Psoas muscle (tissue), 7 donors: ENCODE measurements at regions not wholly inside any gene's neighbourhood (a gene's known extent, or its start where the extent isn't known, plus 50 kb on each side); places are given as distances from the start of the nearest gene placed in this dataset.

Source experiments
- ATAC-seq, 4 donors: fragments of 200-7000 bp; cut with Tn5 transposase; one replicate each; pipeline ENCODE4 v1.9.1; 2020; ENCODE audit warnings: moderate library complexity in 3 of 4, mild to moderate bottlenecking in 2 of 4
- DNase-seq, 2 donors: peaks; one replicate each; pipeline ENCODE4 v3.0.0-alpha.2; 2020
- H3K27ac ChIP-seq: fragments of 200-600 bp; one replicate; pipeline ENCODE4 v1.8.0; 2022
- H3K27me3 ChIP-seq, 3 donors: fragments of 200-600 bp in 1 of 3; one replicate each; pipeline versions ENCODE4 v1.6.1 to v1.8.0; 2013 to 2022; ENCODE audit warnings: low read length in 2 of 3, mild to moderate bottlenecking in 2 of 3, moderate library complexity in 1 of 3; ENCODE audit not compliant: insufficient read depth in 3 of 3
- H3K36me3 ChIP-seq, 2 donors: fragments of 200-600 bp in 1 of 2; one replicate each; pipeline versions ENCODE4 v1.6.1 to v1.8.0; 2013 to 2022; ENCODE audit warnings: low read depth in 1 of 2, mild to moderate bottlenecking in 1 of 2, moderate library complexity in 1 of 2; ENCODE audit not compliant: insufficient read depth in 1 of 2
- H3K4me1 ChIP-seq: fragments of 200-600 bp; one replicate; pipeline ENCODE4 v1.8.0; 2022
- H3K4me3 ChIP-seq: fragments of 200-600 bp; one replicate; pipeline ENCODE4 v1.8.0; 2022; ENCODE audit warnings: mild to moderate bottlenecking
- H3K9me3 ChIP-seq: fragments of 200-600 bp; one replicate; pipeline ENCODE4 v1.8.0; 2022
- whole genome bisulfite sequencing, 3 donors: extraction: QIAGEN DNeasy Blood & Tissue Kit; methylation state at CpG; one replicate each; pipeline versions ENCODE4 v1.1.6 to v1.1.7; 2013; 5-methylcytosine and 5-hydroxymethylcytosine counted together
- intact Hi-C, 2 donors: fragments of 100-400 bp; cut with DNase I; formaldehyde crosslinking; loops; one replicate each; pipeline versions ENCODE4 v1.11.0 to v1.14.2; 2022
- TF ChIP-seq, protein P1 (sequence below): fragments of 200-600 bp; IDR thresholded peaks from one replicate; pipeline ENCODE4 v1.8.0; 2022; ENCODE audit warnings: antibody characterized with exemption
- donor health status: healthy with polysubstance abuse.
- donor health status: DM: no; HTN: no; CAD: no; lungs with moderate emphysema.
- donor health status: Bipolar disorder and iron deficiency.
- donor health status: healthy.
- donor health status: DM: yes; HTN: yes; CAD: no.
- donor health status: DM: no; HTN: no; CAD: no.
- donor health status: DM: yes; HTN: yes; CAD: no.

DNA sequence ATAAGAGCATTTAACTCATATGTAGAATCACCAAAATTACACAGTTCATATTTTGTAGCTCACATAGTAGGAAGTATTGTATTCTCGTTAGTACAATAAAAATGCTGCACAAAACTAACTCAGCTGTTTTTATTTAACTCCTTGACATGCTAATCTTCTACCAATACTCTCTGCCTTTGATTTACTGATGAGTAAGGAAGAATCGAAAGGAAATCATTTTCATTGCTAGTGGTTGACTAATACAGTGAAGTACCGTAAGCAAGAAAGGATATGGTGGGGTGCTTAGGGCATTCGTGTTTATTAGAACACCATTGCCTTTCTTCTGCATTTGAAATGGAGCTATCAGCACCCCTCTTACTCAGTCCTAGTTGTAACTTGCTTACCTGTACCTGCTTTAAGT, 1239.1 kb upstream of the TENM3 start:
- TF ChIP-seq, protein P1, sequence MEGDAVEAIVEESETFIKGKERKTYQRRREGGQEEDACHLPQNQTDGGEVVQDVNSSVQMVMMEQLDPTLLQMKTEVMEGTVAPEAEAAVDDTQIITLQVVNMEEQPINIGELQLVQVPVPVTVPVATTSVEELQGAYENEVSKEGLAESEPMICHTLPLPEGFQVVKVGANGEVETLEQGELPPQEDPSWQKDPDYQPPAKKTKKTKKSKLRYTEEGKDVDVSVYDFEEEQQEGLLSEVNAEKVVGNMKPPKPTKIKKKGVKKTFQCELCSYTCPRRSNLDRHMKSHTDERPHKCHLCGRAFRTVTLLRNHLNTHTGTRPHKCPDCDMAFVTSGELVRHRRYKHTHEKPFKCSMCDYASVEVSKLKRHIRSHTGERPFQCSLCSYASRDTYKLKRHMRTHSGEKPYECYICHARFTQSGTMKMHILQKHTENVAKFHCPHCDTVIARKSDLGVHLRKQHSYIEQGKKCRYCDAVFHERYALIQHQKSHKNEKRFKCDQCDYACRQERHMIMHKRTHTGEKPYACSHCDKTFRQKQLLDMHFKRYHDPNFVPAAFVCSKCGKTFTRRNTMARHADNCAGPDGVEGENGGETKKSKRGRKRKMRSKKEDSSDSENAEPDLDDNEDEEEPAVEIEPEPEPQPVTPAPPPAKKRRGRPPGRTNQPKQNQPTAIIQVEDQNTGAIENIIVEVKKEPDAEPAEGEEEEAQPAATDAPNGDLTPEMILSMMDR: no peak
- ATAC-seq (no peak), DNase-seq (no peak)
- WGBS, 3 donors: 74 to 83% (median 79%) methylated on average over 4 of the region's 4 CpGs
- no peak overlapping the region for H3K27ac ChIP-seq
- H3K4me3 ChIP-seq: no peak overlapping the region
- H3K27me3 ChIP-seq: no peaks in the 10 kb centered on the region
- no peaks in the 10 kb centered on the region for H3K36me3 ChIP-seq
- no peaks in the 10 kb centered on the region for H3K4me1 ChIP-seq
- no peaks in the 10 kb centered on the region for H3K9me3 ChIP-seq
- intact Hi-C loops: no loop called here

DNA sequence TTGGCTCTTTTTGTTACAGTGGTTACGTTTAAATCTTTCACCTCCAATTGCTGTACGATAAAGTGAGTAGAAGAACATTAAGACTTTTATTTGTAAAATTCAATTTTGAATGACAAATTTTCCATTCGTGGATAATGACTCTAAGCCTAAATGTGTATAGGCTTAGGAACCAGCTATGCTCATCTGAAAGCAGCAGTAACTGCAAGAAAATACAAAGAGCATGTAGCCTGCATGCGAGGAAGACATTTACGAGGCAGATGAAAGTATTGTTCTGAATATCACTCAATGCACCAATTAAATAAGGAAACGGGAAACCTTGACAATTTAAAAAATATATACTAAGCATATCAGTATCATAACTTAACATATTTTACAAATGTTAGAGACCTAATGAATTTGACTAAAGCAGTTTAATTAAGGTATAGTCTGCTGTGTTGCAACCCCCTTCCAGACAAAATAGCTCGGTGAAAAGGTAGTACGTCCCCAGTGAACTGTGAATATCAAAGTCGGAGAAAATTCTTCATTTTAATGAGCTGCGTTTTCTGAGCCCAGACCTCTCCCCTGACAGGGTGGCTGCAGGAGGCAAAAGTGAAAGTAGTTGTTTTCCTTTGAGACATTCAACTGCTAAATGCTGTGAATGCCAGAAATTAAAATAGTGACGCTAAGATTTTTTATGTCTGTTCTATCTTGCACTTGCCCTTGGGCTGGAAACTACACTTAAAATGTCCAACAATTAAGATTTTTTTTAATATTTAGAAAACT, 1236.5 kb upstream of the TENM3 start:
- no peak for ATAC-seq
- H3K4me3 ChIP-seq: no peak overlapping the region
- no peaks in the 10 kb centered on the region for H3K4me1 ChIP-seq
- H3K36me3 ChIP-seq: no peaks in the 10 kb centered on the region
- 25 to 29% (median 29%) methylated on average over 11 of the region's 11 CpGs for WGBS, 3 donors
- H3K27me3 ChIP-seq: no peaks in the 10 kb centered on the region
- TF ChIP-seq, protein P1: no peak
- no peak overlapping the region for H3K27ac ChIP-seq
- H3K9me3 ChIP-seq: no peaks in the 10 kb centered on the region
- no peak for DNase-seq
- intact Hi-C loops: no loop called here

DNA sequence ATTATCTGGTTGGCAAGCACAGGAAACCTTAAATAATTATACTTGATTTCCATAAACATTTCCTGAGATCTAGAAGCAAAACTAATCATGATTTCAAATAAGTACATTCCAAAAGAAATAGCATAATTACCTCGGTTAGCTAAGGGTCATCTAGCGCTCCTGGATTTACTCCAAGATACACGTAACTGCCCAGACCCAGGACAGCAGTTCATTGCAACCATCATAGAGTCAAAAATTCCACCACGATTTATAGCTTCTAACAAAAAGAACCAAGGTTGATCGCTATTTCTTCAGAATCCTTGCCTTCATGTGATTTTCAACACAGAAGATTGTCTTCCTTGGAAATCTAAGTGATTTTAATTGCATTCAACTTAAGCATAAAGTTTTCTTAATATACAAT, 1235.5 kb upstream of the TENM3 start:
- no peaks in the 10 kb centered on the region for H3K4me1 ChIP-seq
- H3K36me3 ChIP-seq: no peaks in the 10 kb centered on the region
- no peak for ATAC-seq
- intact Hi-C loops: no loop called here
- H3K4me3 ChIP-seq: no peak overlapping the region
- TF ChIP-seq, protein P1: no peak
- no peak for DNase-seq
- no peak overlapping the region for H3K27ac ChIP-seq
- no peaks in the 10 kb centered on the region for H3K9me3 ChIP-seq
- WGBS, 3 donors: 28 to 36% (median 33%) methylated on average over 5 of the region's 5 CpGs
- H3K27me3 ChIP-seq: no peaks in the 10 kb centered on the region

DNA sequence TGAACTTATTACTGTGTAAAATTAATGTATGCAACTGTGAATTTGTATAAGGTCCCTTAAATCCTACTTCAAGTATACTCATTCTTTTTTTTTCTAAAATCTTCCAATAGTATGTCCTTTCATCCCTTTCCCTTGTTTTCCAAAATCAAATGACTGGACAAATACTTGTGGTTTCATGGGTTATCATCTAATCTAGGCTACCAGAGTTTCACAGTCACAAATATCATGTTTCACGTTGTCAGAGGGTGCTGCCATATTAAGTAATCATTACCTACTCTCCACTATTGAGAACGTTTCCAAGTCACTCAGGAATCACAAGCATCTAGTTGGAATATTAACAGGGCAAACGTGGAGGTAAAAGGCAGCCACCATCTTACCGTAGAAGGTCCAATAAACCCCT, 1235.0 kb upstream of the TENM3 start:
- ATAC-seq: no peak
- Histone ChIP-seq H3K27ac (no peak overlapping the region), H3K4me1 (no peaks in the 10 kb centered on the region), H3K36me3 (no peaks in the 10 kb centered on the region), H3K27me3 (no peaks in the 10 kb centered on the region), H3K9me3 (no peaks in the 10 kb centered on the region), H3K4me3 (no peak overlapping the region)
- intact Hi-C loops: no loop called here
- no peak for DNase-seq
- 36 to 46% (median 42%) methylated on average over 4 of the region's 4 CpGs for WGBS, 3 donors
- TF ChIP-seq, protein P1: no peak

DNA sequence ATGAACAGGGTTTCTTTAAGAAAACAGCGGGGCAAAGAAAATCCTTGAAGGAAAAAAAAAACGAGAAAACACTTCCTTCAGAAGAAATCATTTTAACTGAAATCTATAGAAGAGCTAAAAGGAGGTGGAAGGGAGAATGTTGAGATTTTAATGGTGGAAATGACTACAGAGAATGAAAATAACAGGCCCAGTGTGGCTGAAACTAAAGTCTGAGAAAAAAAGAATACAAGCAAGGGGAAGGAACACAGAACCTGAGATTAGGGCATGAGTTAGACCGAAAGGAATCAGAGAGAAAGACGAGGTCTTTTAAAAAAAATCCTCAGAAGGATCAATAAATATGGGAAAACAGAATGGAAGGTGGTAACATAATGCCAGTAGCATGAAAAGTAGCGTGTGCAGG, 1230.0 kb upstream of the TENM3 start:
- 67 to 82% (median 73%) methylated on average over 5 of the region's 5 CpGs for WGBS, 3 donors
- Histone ChIP-seq H3K4me3 (no peak overlapping the region), H3K9me3 (peaks cover 9% of the 10 kb centered on the region), H3K4me1 (no peaks in the 10 kb centered on the region), H3K36me3 (no peaks in the 10 kb centered on the region), H3K27me3 (no peaks in the 10 kb centered on the region), H3K27ac (no peak overlapping the region)
- DNase-seq (no peak), ATAC-seq (no peak)
- intact Hi-C loops: no loop called here
- TF ChIP-seq, protein P1: no peak
